Erythroblast (primary cell): ENCODE measurements at regions not wholly inside any gene's neighbourhood (a gene's known extent, or its start where the extent isn't known, plus 50 kb on each side); places are given as distances from the start of the nearest gene placed in this dataset.

Experiments
- GATA1 ChIP-seq: IDR thresholded peaks from 2 replicates; pipeline ENCODE4 v1.6.1; 2011; ENCODE audit warnings: low read depth, mild to moderate bottlenecking, control low read depth, low read length, moderate library complexity
- POLR2A ChIP-seq: IDR thresholded peaks from 2 replicates; pipeline ENCODE4 v1.6.1; 2011; ENCODE audit warnings: mild to moderate bottlenecking, low read length

DNA sequence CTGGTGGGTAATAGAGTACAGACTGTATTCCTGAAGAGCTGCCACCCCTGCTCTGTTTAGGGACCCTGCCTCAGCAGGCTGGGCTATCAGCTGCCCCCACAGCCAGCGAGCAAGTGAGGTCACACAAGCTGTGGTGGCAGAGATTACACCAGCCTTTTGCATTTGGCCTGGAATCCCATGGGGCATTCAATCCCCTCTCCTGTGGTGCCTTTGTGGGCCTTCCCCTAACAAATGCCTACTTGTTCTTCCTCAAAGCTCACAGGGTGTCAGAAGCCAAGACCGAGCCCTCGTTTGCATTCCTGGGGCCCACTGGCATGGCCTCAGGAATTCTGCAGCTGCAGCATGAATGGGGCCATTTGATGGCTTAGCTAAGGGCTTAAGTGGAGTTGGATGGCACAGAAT lies 212.7 kb upstream of the PHYHIPL start:
- TF ChIP-seq POLR2A (no peak), GATA1 (no peak)
